ENCODE measurements at regions not wholly inside any gene's neighbourhood (a gene's known extent, or its start where the extent isn't known, plus 50 kb on each side); places are given as distances from the start of the nearest gene placed in this dataset.
A peak's percentile ranks its signal among the peaks of the same experiment; 100 is the strongest.

GRCh38 chr11:13090228-13090708 is 81.2 kb downstream of the RASSF10 start:
- H3K79me2 ChIP-seq (ENCODE audit: insufficient read depth, low read length), result no peaks in the 10 kb centered on the region
- ChIA-PET POLR2A (no interaction called here), CTCF (ENCODE audit: low intra/inter-chr PET ratio, low total read pairs) (no interaction called here)
- H3K4me1 ChIP-seq (ENCODE audit: insufficient read depth, low read length), result peaks cover 30% of the 10 kb centered on the region
- DNase-seq (ENCODE audit: low spot score) (no peak), FAIRE-seq (no peak), ATAC-seq (no peak)
- H3K9me3 ChIP-seq (ENCODE audit: low read length), result no peaks in the 10 kb centered on the region
- BruUV-seq (replicated peaks), result no TSS peak
- no peak overlapping the region for H2AFZ ChIP-seq (ENCODE audit: low read length)
- H3K27ac ChIP-seq (ENCODE audit: extremely low read length, insufficient read depth, low read length), result no peak overlapping the region
- in situ Hi-C loops (cut with HindIII; ENCODE audit: extremely low pct_ligation_motif_present, low pct_unique_long_range_greater_than_20kb), result no loop called here
- intact Hi-C loops (cut with micrococcal nuclease; ENCODE audit: unreplicated experiment), result loop anchor here (10.0 kb wide), 1 partner anchor 55 kb away; no protein-coding TSS in a partner anchor
- no peaks in the 10 kb centered on the region for H4K20me1 ChIP-seq (ENCODE audit: insufficient read depth, low read length)
- TF ChIP-seq KDM6A (CRISPR knock-in tag; IDR thresholded peaks at IDR 0.05; ENCODE audit: low read depth) (no peak), SP2 (CRISPR knock-in tag; IDR thresholded peaks at IDR 0.05) (no peak)
- no peaks in the 10 kb centered on the region for H3K36me3 ChIP-seq (replicated peaks in 1 of 2; ENCODE audit: control insufficient read depth in 1 of 2, insufficient read depth in 2 of 2, low read length in 2 of 2)
- H3K27me3 ChIP-seq (ENCODE audit: control insufficient read depth in 1 of 2, insufficient read depth in 2 of 2, low read length in 2 of 2), result no peaks in the 10 kb centered on the region; a peak in 1 of 5 replicates
- WGBS (ENCODE audit: low lambda C conversion rate), result 63% methylated on average over 2 of the region's 2 CpGs
- no peak overlapping the region for H3K4me2 ChIP-seq (ENCODE audit: low read depth, low read length)
- no peak overlapping the region for H3K4me3 ChIP-seq (replicated peaks in 1 of 3; ENCODE audit: insufficient read depth in 1 of 3, low read depth in 2 of 3, low read length in 3 of 3)
- H3K9ac ChIP-seq (ENCODE audit: insufficient read depth, low read depth, low read length), result no peak overlapping the region

- ChIA-PET POLR2A (no interaction called here), CTCF (ENCODE audit: low intra/inter-chr PET ratio, low total read pairs) (no interaction called here)
- no peak overlapping the region for H3K27ac ChIP-seq (ENCODE audit: extremely low read length, insufficient read depth, low read length)
- DNase-seq (ENCODE audit: low spot score) (no peak), FAIRE-seq (no peak), ATAC-seq (no peak)
- no peak overlapping the region for H3K9ac ChIP-seq (ENCODE audit: insufficient read depth, low read depth, low read length)
- peak overlapping the region; percentile 28 for H2AFZ ChIP-seq (ENCODE audit: low read length)
- peaks cover 32% of the 10 kb centered on the region for H3K4me1 ChIP-seq (ENCODE audit: insufficient read depth, low read length)
- no TSS peak for BruUV-seq (replicated peaks)
- H3K9me3 ChIP-seq (ENCODE audit: low read length), result no peaks in the 10 kb centered on the region
- H3K27me3 ChIP-seq (ENCODE audit: control insufficient read depth in 1 of 2, insufficient read depth in 2 of 2, low read length in 2 of 2), result no peaks in the 10 kb centered on the region; a peak in 1 of 5 replicates
- intact Hi-C loops (cut with micrococcal nuclease; ENCODE audit: unreplicated experiment), result loop anchor here (10.0 kb wide), 1 partner anchor 53 kb away; no protein-coding TSS in a partner anchor
- H3K4me2 ChIP-seq (ENCODE audit: low read depth, low read length), result peak overlapping the region; percentile 22; the same call in 1 of the 2 replicates
- H3K4me3 ChIP-seq (replicated peaks in 1 of 3; ENCODE audit: insufficient read depth in 1 of 3, low read depth in 2 of 3, low read length in 3 of 3), result no peak overlapping the region
- in situ Hi-C loops (cut with HindIII; ENCODE audit: extremely low pct_ligation_motif_present, low pct_unique_long_range_greater_than_20kb), result no loop called here
- TF ChIP-seq NR2F6 (IDR thresholded peaks at IDR 0.05) (no peak), NR2F6 (CRISPR knock-in tag; IDR thresholded peaks at IDR 0.05) (no peak), GATA4 (IDR thresholded peaks at IDR 0.05; ENCODE audit: borderline replicate concordance, low read depth) (0 out of 2 replicates have a peak, but pooled peaks have one; percentile 4)
- H3K36me3 ChIP-seq (replicated peaks in 1 of 2; ENCODE audit: control insufficient read depth in 1 of 2, insufficient read depth in 2 of 2, low read length in 2 of 2), result no peaks in the 10 kb centered on the region
- no peaks in the 10 kb centered on the region for H3K79me2 ChIP-seq (ENCODE audit: insufficient read depth, low read length)
- H4K20me1 ChIP-seq (ENCODE audit: insufficient read depth, low read length), result no peaks in the 10 kb centered on the region
Observed at GRCh38 chr11:13091373-13091772, 82.3 kb downstream of the RASSF10 start.

Data from HepG2 (cell line).